ENCODE measurements at regions not wholly inside any gene's neighbourhood (a gene's known extent, or its start where the extent isn't known, plus 50 kb on each side); places are given as distances from the start of the nearest gene placed in this dataset.

- no peak for DNase-seq
- TF ChIP-seq, protein P1, sequence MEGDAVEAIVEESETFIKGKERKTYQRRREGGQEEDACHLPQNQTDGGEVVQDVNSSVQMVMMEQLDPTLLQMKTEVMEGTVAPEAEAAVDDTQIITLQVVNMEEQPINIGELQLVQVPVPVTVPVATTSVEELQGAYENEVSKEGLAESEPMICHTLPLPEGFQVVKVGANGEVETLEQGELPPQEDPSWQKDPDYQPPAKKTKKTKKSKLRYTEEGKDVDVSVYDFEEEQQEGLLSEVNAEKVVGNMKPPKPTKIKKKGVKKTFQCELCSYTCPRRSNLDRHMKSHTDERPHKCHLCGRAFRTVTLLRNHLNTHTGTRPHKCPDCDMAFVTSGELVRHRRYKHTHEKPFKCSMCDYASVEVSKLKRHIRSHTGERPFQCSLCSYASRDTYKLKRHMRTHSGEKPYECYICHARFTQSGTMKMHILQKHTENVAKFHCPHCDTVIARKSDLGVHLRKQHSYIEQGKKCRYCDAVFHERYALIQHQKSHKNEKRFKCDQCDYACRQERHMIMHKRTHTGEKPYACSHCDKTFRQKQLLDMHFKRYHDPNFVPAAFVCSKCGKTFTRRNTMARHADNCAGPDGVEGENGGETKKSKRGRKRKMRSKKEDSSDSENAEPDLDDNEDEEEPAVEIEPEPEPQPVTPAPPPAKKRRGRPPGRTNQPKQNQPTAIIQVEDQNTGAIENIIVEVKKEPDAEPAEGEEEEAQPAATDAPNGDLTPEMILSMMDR (IDR thresholded peaks at IDR 0.05; ENCODE audit: low read depth, low read length, missing control alignments) = no peak
- in situ Hi-C loops (cut with HindIII; ENCODE audit: low pct_ligation_motif_present, low sequenced_read_pairs) = loop anchor here (25.0 kb wide), 1 partner anchor 437 kb away; no protein-coding TSS in a partner anchor
- Histone ChIP-seq H3K36me3 (replicated peaks) (no peaks in the 10 kb centered on the region), H3K27ac (no peak overlapping the region), H3K4me3 (ENCODE audit: low read depth, low read length) (no peak overlapping the region), H3K27me3 (replicated peaks) (no peaks in the 10 kb centered on the region)
Observed at GRCh38 chr9:121550041-121550440, 50.4 kb upstream of the GGTA1 start.

DNA sequence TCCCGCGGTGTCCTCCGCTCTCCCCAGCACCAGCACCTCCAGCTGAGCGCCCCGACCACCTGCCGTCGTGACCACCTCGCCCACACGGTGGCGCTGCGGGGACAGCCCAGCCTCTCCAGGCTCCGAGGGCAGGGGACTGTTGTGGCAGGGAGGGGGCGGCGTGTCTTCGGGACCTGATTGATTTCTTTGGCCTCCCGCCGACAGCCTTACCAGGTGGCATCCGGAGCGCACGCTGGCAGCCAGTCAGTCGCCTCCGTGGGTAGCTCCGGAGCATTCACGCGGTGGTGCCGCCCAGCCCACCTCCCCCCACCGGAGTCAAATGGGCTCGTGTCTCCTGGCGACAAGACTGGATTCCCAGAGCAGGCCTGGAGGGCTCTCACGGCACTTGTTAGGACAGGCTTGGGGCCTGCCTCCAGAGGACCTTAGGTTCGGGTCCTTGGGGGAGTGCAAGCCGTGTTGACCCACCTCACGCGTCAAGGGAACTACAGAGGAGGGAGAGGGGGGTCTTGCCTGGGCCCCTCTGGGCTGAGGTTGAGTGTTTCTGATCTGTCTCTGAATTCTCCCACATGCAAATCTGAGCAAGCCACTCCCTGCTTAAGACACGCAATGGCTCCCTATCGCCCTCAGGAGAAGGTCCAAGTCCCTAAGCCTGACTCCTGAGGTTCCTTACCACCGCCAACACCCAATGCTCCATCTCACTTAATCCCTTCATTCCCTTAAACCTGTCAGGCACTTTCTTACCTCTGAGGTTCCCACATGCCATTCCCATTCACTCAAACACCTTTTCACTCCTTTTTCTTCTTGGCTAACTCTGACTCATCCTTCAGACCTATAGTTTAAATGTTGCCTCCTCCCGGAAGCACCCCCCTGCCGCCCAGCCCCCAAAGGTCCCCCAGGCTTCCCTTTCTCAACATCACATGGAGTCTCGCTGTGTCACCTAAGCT, 51.2 kb upstream of the GGTA1 start:
- Histone ChIP-seq H3K36me3 (replicated peaks) (no peaks in the 10 kb centered on the region), H3K27ac (no peak overlapping the region), H3K27me3 (replicated peaks) (no peaks in the 10 kb centered on the region), H3K4me3 (ENCODE audit: low read depth, low read length) (peak overlapping the region; percentile 22)
- DNase-seq = peak; percentile 54
- TF ChIP-seq, protein P1 (IDR thresholded peaks at IDR 0.05; ENCODE audit: low read depth, low read length, missing control alignments) = peak; percentile 89
- in situ Hi-C loops (cut with HindIII; ENCODE audit: low pct_ligation_motif_present, low sequenced_read_pairs) = loop anchor here (25.0 kb wide), 1 partner anchor 436 kb away; no protein-coding TSS in a partner anchor

DNA sequence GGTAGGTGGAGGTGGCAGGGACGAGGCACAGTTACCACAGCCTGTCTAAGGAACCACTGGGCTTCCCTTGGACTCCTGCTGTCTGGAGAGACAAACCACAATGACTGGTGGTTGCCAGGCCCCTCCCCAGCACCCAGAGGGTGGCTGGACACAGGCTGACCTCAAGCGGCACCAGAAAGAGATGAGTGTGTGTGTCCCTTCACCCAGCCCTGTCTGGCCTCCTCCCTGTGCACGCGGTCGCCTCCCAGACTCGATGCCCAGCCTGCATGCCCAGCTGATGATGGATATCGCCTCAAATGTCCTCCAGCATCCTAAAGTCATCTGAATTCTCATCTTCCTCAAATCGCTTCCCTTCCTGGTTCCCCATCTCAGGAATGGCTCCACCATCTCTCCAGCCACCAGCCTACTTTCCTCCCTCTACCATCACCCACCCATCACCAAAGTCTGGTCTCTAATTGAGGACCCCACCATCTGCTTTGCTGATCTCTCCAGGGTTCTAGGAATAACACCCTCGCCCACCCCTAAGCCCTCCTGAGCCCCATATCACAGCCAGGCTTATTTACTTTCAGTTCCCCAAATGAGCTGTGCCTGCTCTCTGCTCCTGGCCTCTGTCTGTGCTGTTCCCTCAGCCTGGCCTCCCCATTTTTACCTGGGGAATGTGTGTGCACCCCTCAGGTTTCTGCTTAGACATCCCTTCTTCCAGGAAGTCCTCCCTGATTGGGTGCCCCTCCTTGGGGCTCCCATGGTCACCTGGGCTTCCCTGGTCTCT, 52.5 kb upstream of the GGTA1 start:
- in situ Hi-C loops (cut with HindIII; ENCODE audit: low pct_ligation_motif_present, low sequenced_read_pairs) = loop anchor here (25.0 kb wide), 1 partner anchor 435 kb away; no protein-coding TSS in a partner anchor

GRCh38 chr9:121556082-121556481, 56.4 kb upstream of the GGTA1 start:
- in situ Hi-C loops (cut with HindIII; ENCODE audit: low pct_ligation_motif_present, low sequenced_read_pairs) = loop anchor here (25.0 kb wide), 1 partner anchor 431 kb away; no protein-coding TSS in a partner anchor
- Histone ChIP-seq H3K4me3 (ENCODE audit: low read depth, low read length) (no peak overlapping the region), H3K27me3 (replicated peaks) (no peaks in the 10 kb centered on the region), H3K27ac (peak overlapping the region; percentile 26), H3K36me3 (replicated peaks) (no peaks in the 10 kb centered on the region)
- no peak for DNase-seq
- TF ChIP-seq, protein P1 (IDR thresholded peaks at IDR 0.05; ENCODE audit: low read depth, low read length, missing control alignments) = no peak

More for the DNA sequence above, 52.5 kb upstream of the GGTA1 start:
- Histone ChIP-seq H3K27ac (no peak overlapping the region), H3K27me3 (replicated peaks) (no peaks in the 10 kb centered on the region), H3K36me3 (replicated peaks) (no peaks in the 10 kb centered on the region), H3K4me3 (ENCODE audit: low read depth, low read length) (no peak overlapping the region)
- no peak for DNase-seq
- TF ChIP-seq, protein P1 (IDR thresholded peaks at IDR 0.05; ENCODE audit: low read depth, low read length, missing control alignments) = no peak

DNA sequence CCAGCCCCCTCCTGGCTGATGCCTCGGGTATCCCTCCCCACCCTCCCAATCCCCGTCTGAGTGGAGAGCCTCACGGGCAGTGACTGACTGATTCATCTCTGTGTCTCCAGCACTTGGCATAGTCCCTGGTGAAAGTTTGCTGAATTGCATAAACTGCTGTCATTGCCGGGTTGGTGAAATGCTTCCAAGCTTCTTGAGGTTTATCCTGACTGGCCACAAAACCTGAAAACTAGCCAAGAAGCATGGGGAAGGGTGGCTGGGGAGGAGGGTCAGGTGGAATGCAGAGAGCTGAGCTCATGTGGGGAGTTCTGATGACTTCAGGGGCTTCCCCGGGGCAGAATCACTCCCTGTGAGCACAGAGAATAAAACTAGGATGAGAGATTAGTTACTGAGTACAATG, 56.9 kb upstream of the GGTA1 start:
- DNase-seq = peak; percentile 96
- in situ Hi-C loops (cut with HindIII; ENCODE audit: low pct_ligation_motif_present, low sequenced_read_pairs) = loop anchor here (25.0 kb wide), 1 partner anchor 431 kb away; no protein-coding TSS in a partner anchor
- H3K27ac ChIP-seq = peak overlapping the region; percentile 26
- TF ChIP-seq, protein P1 (IDR thresholded peaks at IDR 0.05; ENCODE audit: low read depth, low read length, missing control alignments) = no peak
- H3K4me3 ChIP-seq (ENCODE audit: low read depth, low read length) = no peak overlapping the region
- no peaks in the 10 kb centered on the region for H3K27me3 ChIP-seq (replicated peaks)
- H3K36me3 ChIP-seq (replicated peaks) = no peaks in the 10 kb centered on the region

Measured in brain microvascular endothelial cell (primary cell).